KG1 (cell line): ENCODE measurements at regions not wholly inside any gene's neighbourhood (a gene's known extent, or its start where the extent isn't known, plus 50 kb on each side); places are given as distances from the start of the nearest gene placed in this dataset.

Source experiments
- DNase-seq: peaks from one replicate; lab custom pipeline; 2025; lab: John Stamatoyannopoulos, UW

DNA sequence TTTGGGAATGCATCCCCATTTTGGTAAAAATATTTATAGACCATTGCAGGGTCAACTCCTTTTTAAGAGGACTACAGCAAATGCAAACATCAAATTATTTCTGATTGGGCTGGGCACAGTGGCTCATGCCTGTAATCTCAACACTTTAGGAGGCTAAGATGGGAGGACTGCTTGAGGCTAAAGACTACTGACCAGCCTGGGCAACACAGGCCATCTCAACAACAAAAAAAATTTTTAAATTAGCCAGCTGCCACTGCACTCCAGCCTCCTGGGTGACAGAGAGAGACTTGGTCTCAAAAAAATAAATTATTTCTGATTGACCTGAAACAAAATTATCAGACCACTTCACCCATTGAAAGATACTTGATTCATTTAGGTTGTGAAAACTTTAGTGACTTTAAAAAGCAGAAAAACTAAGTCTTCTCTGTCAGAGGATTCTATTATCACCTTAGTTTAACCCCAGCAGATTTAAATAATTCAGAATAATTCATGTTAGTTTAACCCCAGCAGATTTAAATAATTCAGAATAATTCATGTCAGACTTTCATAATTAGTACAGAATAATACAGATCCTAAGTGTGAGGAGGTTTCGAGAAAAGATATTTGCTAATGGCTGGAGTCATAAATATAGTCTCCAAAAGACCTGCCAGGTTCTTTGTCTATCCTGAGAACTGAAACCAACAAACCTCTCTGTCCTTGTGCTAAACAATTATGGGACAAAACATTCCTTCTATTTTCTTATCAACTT is 183.6 kb upstream of the STT3B start:
- no peak for DNase-seq

DNA sequence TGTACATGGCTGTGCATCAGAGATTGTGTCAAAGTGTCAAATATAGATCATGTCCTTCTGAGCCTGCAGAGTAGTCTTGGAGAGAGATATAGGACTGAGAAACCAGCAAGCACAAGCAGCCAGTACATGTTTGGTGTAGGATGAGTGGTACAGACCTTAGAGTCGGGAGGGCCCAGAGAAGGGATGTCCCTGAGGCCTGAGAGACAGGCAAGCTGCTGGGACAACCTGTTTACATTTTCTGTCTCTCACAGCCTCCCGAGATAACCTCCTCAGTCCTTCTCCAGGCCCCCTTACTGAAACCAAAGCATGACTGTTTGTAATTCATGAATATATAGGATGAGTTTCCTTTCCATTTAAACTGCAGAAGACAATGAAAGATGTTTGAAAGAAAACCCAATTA is 182.4 kb upstream of the STT3B start:
- DNase-seq, result no peak

DNA sequence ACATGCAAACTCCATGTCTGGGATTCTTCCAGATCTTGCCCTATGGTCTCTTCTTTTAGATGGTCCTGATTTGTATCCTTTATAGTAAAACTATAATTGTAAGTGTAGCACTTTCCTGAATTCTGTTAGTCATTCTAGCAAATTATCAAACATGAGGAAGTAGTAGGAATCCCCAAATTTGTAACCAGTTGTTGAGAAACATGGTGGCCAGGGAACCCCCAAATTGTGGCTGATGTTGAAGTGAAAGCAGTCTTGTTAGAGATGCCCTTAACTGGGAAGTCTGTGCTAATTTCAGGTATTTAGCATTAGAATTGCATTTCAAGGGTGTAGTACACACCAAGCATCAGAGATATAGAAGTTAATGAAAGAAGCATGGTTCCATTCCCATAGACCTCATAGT is 180.4 kb upstream of the STT3B start:
- DNase-seq, result no peak

DNA sequence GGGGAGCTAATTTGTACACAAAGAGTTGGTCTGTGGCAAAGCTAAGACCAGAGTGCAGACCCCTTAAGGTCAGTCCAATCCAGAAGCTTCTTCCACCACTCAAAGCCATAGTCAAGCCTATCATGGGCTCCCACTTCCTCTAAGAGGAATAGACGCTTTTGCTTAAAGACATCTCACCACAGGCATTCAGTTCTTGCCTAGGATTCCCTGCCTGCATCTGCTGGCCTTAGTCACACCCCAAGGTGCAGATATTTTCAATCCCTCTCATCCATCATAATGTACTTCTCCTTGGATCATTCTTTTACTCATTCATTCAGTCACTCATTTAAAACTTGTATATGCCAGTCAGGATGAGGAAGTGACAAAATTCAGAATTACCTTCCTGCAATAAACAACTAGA is 179.6 kb upstream of the STT3B start:
- DNase-seq, result no peak

DNA sequence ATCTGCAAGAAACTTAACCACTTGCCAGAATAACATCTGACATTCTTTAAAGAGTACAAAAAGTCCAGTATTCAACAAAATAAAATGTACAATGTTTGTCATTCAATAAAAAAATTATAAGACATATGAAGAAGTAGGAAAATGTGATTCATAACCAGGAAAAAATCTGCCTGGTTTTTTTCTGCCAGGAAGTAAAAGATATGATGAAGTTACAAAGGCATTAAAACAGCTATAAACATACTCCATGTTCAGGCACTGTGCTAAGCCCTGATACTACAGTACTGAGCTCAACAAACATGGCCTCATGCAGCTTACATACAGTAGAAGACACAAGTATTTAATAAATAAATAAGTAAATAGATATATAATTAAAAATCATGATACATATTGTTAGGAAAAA is 178.4 kb upstream of the STT3B start:
- DNase-seq, result no peak

DNA sequence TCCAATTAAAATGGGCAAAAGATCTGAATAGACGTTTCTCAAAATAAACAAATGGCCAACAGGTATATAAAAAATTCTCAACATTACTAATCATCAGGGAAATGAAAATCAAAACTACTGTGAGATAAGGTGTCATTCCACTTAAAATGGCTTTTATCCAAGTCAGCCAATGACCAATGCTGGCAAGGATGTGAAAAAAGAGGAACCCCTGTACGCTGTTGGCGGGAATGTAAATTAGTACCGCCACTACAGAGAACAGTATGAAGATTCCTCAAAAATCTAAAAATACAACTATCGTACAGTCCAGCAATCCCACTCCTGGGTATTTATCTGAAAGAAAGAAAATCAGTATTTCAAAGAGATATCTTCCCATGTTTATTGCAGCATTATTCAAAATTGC is 176.9 kb upstream of the STT3B start:
- DNase-seq, result no peak

DNA sequence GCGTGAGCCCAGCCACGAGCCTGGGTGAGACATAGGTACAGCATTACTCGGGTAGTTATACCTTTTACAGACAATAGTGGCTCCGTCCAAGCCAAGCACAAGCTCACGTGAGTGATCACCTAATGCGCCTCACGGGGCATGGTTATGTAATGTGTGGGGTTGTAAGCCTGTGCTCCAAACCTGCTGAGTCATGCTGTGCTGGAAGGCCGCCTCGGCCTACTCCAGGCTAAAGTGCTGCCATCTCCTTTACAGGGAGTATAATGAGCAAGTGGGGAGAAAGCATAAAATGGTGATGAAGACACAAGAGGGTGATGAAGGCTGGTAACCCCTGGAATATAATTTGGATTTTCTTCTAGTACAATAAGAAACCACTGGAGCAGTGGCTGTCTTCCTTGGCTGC is 175.8 kb upstream of the STT3B start:
- no peak for DNase-seq

DNA sequence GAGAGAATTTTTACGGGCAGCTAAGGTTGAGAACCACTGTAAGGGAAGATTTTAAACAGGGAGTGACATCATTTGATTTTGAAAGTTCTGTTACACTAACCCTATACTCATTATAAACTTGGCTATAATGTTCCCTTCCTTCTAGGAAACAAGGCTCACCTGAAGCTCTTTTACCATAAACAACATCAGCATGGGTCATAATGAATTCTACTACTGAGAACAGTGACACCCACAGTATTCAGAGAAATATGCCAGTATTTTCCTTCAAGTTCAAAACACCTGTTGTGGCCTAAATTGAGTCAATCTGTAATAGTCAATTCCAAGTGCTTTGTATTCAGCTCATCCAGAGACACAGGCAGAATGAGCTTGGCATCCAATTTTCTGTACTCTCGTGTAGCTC is 175.3 kb upstream of the STT3B start:
- no peak for DNase-seq

DNA sequence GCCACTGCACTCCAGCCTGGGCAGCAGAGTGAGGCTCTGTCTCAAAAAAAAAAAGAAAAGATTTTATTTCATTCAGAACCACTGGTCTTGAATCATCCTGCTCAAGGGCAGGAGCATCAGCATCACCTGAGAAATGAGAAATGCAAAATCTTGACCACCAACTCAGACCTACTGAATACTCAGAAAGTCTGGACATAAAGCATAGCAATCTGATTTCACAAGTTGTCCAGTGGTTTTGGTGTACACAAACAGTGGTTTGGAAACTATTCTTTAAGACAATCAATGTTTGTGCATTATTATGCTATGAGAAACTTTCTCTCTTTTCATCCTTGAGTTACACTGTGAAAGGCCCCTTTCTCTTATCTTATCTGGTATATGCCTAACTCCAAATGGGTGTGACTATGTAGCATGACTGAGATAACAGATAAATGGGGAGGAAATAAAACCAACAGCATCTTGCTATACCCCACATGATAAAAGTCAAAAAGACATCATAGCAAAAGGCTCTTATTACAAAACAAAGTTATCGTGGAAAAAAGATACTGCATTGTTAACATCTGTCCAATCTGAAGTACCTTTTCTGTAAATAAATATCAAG is 174.2 kb upstream of the STT3B start:
- no peak for DNase-seq

DNA sequence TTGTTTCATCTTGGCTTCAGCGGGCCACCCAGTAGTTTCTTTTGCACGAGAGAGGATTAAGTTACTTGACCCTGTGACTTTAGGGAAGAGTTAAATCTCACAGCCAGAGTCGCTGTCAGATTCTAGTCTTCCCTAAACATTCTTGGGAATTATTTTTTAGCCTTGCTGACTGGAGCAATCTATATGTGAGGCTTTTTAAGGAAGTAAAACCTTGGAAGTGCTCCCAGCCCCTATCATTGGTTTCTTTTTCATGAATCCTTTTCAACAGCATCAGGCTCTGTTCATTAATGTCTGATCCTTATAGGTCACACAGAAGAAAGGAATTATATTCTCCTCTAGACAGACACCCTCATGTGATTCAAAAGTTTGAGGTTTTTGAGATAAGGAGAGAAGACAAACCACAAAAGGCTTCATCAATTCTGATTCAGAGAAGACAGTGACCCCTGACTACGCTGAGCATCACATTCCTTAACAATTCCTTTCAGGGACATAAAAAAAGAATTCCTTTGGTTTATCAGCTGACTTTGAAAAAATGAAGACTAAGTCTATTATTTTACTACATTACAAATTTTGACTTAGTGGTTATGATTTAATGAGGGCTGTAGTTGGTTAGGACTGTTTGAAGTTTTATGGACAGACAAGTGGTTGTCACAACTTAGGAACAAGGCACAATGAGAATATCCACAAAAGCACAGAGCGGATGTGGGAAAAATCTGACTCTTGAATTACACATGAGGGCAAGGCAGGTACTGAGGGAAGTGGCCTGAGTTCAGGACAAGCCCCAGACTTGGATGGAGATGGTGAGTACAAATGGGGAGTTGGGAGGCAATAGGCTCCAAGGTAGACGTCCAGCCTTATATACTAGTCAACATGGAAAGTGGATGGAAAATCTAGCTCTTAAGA is 171.1 kb upstream of the STT3B start:
- no peak for DNase-seq

DNA sequence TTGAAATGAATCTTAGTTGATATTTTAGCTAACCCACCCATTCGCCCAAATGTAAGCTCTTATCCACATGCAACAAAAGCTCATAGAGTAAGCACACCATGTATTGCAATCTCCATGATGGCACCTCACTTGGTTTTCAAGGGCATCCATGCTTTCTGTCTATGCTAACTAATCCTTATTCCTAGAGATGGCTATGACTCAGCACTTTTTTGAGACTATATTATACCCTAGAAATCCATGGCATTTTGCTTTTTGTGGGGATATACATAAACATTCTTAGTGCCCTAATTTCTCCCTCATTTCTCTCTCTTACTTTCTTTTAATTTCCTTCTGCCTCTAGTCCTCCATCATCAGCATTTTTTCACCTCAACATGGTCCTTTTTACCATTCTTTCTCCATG is 168.5 kb upstream of the STT3B start:
- DNase-seq, result no peak

DNA sequence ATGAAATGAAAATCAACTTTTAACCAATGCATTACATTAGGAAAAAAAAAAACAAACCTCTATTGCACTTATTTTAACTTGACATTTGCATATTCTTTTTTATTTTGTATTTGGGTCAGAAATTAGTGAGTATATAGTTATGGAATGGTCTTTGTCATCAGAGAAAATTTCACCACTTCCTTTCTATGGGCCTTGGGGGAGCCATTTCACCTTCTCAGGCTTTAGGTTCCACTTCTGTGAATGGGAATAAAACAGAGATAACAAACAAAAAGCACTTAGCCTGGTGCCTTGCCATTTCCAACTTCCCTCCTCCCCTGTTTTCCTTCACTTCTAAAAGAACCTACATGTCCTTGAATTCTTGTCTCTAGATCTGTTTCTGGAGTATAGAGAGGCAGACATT is 168.0 kb upstream of the STT3B start:
- no peak for DNase-seq

DNA sequence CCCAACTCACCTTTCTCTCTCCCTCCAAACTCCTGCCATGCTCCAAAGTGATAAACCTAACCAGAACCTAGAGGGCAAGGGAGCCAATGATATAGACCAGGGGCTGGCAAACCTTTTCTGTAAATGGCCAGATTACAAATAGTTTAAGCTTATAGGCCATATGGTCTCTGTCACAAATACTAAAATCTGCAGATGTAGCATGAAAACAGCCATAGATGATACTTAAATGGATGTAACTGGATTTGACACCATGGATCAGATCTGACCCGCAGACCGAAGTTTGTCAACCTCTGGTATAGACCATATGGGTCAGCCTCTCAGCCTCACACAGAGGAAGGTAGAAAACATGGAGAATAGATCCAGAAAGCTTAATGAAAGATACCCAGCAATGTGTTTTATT is 165.2 kb upstream of the STT3B start:
- DNase-seq, result no peak

DNA sequence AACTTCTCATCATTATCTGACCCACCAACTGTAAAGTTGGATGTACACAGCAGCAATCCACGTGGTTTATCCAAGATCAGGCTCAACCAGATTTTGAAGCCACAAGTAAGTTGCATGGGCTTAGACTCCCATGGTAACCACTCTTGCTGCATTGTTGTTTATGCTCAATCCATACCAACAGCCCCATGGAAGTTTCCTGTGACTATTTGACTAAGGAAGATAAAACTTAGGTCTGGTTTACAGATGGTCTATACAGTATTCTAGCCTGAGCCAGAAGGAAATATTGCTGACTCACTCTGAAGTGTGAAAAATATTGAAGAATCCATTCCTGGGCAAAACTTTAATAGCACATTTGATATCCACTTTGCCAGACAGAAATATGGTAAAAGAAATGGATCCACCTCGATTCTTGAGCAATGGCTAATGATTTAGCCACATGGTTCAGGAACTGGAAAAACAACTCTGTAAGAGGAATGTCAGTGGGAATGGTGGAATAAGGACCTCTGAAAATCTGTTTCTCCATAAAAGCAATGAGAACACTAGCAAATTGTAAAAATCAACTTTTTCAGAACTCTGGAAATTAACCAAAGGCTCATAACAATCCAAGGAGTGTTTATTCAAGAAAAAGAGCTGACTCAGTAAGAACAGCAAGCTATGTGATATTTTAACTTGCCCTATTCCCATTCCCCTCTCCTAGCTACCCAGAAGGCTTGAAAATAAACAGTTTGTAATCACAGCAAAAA is 162.9 kb upstream of the STT3B start:
- no peak for DNase-seq

DNA sequence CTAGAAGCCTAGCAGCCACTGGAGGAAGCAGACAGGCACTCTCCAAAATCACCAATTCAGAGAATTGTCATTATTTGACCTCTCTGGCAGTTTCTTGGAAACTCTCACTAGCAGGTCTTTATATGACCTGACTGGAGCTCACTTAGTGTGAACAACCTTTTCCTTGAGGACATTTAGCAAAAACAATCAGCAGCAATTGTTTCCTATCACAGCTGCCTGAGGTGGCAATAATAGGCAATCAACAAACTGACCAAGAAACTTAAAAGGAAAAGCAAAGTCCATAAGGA is 162.4 kb upstream of the STT3B start:
- no peak for DNase-seq

DNA sequence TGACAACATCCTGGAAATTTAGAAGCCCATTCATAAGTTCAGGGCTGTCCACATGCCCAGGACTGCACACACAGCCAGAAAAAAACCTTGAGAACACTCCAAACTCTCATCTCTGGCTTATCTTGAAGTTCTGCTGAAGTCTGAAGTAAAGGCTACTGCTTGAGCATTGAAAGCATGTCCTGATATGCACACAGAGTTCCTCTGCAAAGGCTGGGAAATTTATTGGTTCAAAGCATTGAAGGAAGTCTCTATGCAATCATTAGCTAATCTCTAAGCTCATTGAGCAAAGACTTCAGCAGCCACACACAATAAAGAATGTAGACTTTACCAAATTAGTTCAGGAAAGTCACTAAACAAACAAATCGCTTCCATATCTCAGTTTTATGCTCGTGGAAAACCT is 162.0 kb upstream of the STT3B start:
- DNase-seq, result no peak

DNA sequence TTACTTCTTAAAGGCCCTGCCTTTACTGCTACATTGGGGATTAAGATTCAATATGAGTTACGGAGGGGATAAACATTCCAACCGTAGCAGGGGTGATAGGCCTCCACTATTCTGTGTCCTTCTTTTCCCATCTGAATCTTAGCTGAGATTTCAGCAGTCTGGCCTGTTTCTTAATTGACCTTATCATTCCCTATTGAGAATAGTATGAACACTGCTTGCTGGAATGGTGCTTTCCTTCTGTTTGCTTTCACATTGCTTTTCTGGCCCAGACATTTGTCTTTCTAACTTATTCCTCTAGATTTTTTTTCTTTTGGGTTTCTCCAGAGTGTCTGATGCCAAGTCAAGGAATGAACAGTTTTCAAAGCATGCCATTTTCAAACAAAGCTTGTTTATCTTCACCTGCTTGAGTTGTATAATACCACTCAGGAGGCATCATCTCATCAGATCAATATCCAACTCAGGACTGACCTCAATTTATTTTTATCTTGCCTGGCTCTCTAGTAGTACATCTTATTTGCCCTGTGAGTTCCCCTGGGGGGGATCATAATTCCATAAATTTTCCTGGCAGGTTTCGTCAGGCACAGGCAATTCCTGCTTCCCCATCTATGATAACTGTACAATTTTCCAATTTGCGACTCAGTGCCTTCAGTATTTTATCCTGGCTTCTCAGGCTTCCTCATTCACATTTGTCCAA is 161.1 kb upstream of the STT3B start:
- no peak for DNase-seq

DNA sequence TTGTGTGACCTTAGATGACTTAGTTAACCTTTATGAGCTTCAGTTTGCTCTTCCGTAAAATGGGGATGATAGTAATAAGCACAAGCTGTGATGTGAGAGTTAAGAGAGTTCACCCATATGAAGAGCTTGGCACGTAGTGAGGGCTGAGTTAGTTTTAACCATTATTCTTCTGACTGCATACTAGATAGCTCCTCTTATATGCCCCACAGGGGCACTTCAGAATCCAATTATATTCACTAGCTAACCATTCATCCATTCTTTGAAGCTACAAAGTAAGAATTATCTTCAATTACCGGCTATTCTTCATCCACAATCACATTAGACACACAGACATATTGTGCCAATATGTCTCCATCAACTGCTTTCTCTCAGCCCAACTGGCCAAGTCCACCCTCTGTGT is 159.0 kb upstream of the STT3B start:
- no peak for DNase-seq

DNA sequence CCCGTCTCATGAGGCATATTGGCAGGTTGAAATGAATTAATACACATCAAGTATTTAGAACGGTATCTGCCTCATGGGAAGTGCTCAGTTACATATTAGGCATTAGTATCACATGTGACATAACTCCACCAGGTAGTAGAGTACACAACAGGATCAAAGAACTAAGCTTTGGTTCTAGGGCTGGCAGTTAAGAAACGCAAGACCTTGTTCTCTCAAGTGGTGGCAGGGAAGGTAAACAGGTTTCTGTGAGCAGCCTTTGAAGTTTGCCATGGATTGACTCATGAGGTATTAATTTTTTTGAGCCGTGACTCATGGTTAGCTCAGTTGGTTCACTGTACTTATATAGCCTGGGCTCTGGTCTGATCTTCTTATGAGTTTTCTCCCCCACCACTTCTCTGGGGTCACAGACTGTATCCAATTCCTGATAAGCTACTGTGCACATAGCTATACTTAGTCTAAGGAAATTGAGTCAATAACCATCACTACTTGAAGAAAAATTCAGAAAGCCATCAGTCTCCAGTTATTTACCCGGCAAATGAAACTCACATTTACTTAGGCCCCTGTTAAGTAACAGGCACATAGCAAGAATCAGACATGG is 155.6 kb upstream of the STT3B start:
- no peak for DNase-seq

DNA sequence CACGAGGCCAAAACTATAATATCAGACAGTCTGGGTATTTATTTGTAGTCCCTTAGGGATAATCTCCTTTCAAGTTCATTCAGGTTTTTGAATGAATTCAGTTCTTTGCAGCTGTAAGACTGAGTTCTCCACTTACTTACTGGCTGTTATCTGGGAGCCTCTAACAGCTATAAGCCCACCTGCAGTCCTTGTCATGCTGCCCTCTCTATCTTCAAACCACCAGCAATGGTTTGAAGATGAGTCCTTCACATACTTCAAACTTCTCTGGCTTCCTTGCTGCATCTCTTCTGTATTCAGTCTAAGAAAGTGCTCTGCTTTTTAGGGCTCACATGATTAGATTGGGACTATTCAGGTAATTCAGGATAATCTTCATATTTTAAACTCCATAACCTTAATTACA is 154.5 kb upstream of the STT3B start:
- no peak for DNase-seq

DNA sequence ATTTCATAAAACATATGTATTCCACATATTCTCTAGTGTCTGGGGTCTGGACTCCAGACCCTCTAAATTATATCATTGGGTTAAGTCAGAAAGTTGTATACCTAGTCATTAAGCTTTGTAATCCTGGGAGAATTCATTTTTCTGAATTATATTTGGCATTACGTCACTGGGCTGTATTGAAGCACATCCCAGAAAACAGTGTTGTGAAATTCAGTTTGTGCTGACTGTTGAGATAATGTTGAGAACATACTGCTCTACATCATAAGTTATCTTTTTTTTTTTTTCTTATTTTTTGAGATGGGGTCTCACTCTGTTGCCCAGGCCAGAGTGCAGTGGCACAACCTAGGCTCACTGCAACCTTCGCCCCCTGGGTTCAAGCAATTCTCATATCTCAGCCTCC is 153.1 kb upstream of the STT3B start:
- no peak for DNase-seq

DNA sequence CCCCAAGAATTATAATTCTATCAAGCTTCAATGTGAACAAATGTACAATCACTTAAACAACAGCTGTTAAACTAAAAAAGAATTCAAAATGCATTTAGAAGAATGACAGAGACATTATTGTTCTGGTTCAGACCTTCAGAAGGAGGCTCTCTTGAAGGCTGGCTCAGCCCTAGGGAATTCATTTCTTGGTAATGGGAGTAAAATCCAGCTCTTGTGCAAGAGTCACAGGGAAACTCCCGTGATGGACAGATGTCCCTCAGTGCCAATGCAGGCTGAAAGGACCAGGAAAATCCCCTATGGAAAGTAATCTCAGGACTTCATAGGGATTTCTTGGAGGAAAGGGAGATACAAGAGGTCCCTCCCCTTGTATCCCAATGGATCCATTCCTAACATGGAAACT is 149.9 kb upstream of the STT3B start:
- DNase-seq, result no peak
